CD4-positive, alpha-beta T cell treated with Interleukin-17A for 4 hours (primary cell): ENCODE measurements at regions not wholly inside any gene's neighbourhood (a gene's known extent, or its start where the extent isn't known, plus 50 kb on each side); places are given as distances from the start of the nearest gene placed in this dataset.

Source experiments
- DNase-seq: peaks from one replicate; pipeline ENCODE4 v3.0.0-alpha.2; 2020; ENCODE audit warnings: mixed read lengths

DNA sequence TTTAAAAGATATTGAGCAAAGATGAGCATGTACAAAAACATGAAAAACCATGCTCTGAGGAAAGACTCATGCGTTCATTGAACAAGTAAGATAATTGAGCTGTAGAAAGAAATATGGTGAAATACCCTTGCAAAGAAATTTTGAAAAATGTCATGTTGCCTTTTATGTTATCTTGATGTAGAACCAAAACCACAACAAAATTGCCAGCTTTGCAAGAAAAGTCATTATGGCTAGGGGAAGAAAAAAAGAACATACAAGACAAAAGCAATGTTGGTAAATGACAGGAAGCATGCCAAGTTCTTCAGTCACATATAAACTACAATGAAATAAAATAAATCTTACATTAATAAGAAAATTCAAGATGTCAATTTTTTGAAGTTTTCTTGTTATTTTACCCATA lies 368.0 kb downstream of the IRX1 start:
- DNase-seq: no peak

- DNase-seq: no peak
These were observed 384.5 kb downstream of the IRX1 start for GRCh38 chr5:3980156-3980555.

DNA sequence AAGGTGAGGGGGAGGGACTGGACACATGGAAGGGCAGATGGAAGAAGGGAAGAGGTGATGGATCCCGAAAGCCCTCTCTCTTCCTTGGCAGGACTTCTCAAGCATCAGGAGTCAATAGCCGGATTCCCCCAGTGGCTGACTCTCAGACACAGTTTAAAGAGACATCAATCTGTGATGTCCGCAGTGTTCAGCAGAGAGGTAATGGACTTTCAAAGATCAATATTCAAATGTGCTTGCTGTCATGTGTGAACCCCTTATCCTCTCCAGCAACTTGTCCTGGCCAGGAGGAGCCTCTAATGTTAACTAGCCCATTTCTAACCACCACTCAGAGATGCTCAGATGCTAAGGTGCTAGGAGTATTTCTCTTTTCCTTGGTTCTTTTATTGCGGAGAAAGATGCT lies 392.2 kb downstream of the IRX1 start:
- no peak for DNase-seq

DNA sequence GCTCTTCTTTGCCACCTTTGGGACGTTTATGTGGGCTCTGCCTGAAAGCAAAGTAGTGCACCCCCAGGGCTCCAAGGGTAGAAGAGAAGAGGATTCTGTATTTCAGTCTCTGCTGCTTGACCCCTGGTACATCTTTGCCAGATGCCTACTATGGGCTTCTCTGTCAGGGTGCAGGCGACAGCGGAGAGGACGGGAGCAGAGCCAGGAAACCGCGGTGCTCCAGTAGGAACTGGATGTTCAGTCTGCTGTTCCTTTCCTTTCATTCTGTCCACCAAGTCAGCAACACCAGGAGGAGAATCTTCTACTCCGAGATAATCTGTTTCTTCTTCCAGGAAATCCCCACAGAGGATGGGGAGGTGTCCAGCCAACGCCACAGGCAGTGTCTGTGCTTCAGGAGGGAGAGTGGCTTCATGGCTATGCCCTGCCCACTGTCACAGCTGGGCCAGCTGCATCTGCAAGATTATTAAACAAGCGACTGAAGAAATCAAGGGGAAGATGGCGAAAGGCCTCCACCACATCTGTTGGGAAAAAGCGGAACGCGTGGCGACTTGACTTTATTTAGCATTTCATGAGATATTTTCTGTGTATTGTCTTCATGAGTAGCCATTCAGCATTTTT lies 398.3 kb downstream of the IRX1 start:
- no peak for DNase-seq

- no peak for DNase-seq
These were observed 399.0 kb downstream of the IRX1 start for GRCh38 chr5:3994628-3995027.

DNA sequence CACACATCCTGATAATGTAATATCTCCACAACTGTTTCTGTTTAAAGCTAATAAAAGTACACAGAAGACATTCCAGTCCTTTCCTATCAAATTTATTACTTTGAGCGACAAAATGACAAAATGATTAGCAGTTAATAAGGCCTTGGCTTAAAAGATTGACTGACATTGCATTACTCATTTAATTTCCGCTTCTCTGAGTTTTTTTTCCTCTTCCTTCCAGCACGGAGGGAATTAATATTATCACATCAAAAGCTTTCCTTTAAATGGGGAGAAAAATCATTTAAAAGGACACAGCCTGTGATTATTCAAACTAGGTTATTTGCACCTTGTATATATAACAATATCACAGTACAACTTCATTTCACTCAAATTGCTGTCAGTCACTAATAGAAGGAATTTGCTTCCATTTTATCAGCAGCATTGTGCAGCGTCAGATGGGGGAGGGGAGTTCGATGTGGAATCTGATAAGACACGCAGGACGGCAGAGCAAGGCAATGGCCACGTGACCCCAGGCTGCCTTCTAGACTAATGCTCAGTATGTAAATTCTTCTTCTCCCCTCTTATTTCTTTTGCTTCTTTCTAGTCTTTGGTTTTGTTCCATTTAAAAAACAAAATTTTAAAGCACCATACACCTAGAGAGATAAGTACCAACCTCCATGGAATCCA lies 400.5 kb downstream of the IRX1 start:
- no peak for DNase-seq

- DNase-seq: no peak
These were observed 401.2 kb downstream of the IRX1 start for GRCh38 chr5:3996707-3997336.

DNA sequence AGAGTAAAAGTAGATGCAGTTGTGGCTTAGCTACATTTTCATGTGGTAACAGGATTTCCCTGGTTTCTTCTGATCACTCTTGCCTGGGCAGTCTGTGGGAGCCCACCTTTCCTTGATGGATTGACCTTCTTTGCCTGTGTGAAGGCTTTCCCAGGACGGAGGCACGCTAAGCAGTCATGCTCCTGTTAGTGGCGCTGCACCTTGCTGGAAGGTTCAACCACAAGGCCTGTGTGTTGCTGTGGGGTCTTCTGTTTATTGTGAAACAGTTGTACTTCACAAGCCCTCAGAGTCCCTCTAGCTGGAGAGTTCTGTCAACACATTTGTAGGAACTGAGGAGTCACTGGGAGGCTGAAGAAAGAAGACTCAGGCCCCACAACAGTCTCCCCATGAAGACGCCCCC lies 402.0 kb downstream of the IRX1 start:
- DNase-seq: no peak

DNA sequence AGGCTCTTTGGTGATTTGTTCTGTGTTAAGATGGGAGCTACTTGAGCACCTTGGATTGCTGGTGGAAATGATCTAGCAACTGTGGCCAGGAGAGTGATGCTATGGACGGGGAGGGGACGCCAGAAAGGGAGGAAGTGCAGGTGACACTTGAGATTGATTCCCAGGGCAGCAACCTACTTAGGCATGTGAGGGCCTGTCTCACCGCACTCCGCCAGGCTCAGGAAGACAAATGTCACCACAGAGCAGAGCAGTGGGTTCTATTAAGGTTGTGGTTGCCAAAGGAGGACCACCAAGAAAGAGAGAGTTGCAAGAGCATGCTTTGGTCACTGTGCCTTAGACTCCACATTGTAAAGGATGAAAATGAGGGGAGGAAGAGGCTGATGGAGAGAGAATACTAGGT lies 404.3 kb downstream of the IRX1 start:
- no peak for DNase-seq

DNA sequence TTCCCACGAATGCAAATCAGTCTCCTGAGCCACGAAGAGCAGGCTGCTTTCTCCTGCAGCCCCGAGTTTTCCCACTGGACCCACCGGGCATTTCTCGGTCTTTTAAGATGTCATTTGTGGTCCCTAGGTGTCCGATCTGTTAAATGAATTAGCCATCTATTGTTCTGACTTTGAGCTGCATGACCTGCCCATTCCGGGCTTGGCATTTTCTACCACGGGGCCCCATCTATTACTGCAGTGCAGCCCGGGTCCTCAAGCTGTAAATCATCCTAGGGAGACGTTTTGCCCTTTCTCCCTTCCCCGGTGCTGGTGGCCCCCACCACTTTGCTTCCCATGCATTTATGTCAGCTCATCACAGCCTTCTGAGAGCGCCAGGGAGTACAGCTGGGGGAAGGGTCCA lies 405.4 kb downstream of the IRX1 start:
- no peak for DNase-seq

DNA sequence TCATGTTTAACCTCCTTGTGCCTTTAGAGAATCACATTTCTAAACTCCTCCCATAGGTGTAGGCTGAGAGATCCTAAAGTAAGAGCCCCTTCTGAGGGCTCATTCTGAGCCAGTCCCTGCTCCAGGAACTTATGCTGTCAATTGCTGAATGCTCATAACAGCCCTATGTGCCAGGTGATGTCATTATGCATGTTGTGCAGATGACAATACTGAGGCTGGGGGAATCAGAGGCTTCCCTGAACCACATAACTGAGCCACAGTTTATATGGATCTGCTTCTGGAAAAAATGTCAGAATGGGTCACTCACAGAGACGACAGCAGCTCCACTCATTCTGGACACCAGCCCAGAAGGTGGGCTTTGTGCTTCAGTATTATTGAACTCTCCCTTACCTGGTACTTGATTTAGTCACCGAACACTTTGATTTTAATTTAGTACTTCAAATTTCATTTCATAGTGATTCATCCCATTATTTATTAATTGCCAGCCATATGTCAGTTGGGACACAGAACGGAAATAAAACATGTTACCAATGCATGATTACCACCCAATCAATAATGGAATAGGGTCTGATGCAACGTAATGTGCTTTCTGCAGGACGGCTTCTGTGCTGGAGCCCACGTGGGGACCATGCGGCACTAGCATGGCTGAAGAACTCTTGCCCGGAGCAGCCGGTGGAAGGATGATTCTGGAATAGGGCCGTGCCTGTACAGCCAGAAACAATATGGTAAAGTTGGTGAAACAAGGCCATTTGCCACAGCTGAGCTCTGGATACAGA lies 406.3 kb downstream of the IRX1 start:
- DNase-seq: no peak

DNA sequence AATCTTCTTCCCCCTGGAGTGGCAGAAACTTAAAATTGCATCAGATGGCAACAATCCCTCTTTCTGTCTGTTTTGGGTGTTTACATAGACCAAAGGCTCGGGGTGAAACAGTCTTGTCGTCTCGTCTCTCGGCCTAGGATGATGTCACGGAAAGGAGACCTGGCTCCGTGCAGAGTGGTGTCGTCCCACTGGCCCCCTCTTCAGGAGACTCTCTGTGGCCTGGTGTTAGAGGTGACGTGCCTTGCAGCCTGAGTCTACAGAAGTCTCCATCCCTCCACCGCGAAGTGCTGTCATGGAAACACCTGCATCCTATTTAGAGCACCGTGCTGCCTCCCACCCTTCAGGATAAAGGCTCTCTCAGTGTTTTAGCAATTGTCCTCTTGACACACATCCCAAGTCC lies 409.7 kb downstream of the IRX1 start:
- DNase-seq: no peak

- no peak for DNase-seq
These were observed 411.4 kb downstream of the IRX1 start for GRCh38 chr5:4007001-4007400.

GRCh38 chr5:4011943-4012342 lies 416.3 kb downstream of the IRX1 start:
- no peak for DNase-seq

GRCh38 chr5:4013106-4013898 lies 417.7 kb downstream of the IRX1 start:
- no peak for DNase-seq

- DNase-seq: no peak
These were observed 420.1 kb downstream of the IRX1 start for GRCh38 chr5:4015709-4016108.

- DNase-seq: no peak
These were observed 421.6 kb downstream of the IRX1 start for GRCh38 chr5:4017076-4017803.

DNA sequence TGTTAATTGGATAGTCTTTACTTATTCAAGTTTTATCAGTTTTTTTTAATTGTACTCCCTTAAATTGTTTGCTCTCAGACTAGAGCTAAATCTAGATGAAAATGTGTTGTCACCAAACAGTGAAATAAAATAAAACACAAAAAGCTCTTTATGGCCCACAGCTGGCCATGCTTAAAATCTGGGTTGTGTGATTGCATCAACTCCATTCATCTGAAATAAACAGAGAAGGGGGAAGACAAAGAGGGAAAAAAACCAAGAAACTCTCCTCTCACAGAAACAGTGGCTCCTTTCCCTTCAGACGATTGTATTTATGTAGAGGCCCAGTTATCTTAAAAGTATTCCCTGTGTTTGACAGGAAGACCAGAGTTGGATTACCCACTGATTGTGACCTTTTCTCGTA lies 422.4 kb downstream of the IRX1 start:
- no peak for DNase-seq

GRCh38 chr5:4019009-4019769 lies 423.6 kb downstream of the IRX1 start:
- DNase-seq: no peak

- DNase-seq: no peak
These were observed 424.2 kb downstream of the IRX1 start for GRCh38 chr5:4019841-4020240.

GRCh38 chr5:4020400-4020799 lies 424.8 kb downstream of the IRX1 start:
- DNase-seq: no peak
